Peyer's patch (tissue), 4 donors: ENCODE measurements at regions not wholly inside any gene's neighbourhood (a gene's known extent, or its start where the extent isn't known, plus 50 kb on each side); places are given as distances from the start of the nearest gene placed in this dataset.

Experiments used
- DNase-seq, 3 donors: peaks; one replicate each; pipeline ENCODE4 v3.0.0-alpha.2; 2017 to 2019
- H3K27ac ChIP-seq, 4 donors: fragments of 200-600 bp; sonication (generic); one replicate each; pipeline ENCODE4 v1.5.1; 2016 to 2019
- H3K27me3 ChIP-seq, 2 donors: fragments of 200-600 bp; sonication (generic); one replicate each; pipeline ENCODE4 v1.5.1; 2019
- H3K36me3 ChIP-seq, 3 donors: fragments of 200-600 bp; sonication (generic); one replicate each; pipeline ENCODE4 v1.5.1; 2016 to 2019
- H3K4me1 ChIP-seq, 4 donors: fragments of 200-600 bp; sonication (generic); one replicate each; pipeline ENCODE4 v1.5.1; 2016 to 2019
- H3K4me3 ChIP-seq, 4 donors: fragments of 200-600 bp; sonication (generic); 1 replicate in 3 of 4; 2 replicates in 1 of 4; pipeline ENCODE4 v1.5.1; 2016 to 2019; ENCODE audit warnings: mild to moderate bottlenecking in 1 of 4
- H3K9me3 ChIP-seq, 4 donors: fragments of 200-600 bp; sonication (generic); one replicate each; pipeline ENCODE4 v1.5.1; 2016 to 2019; ENCODE audit warnings: mild to moderate bottlenecking in 1 of 4
- POLR2A ChIP-seq, 2 donors: fragments of 450-650 bp; IDR thresholded peaks; one replicate each; pipeline ENCODE4 v1.5.1; 2017; ENCODE audit warnings: antibody characterized with exemption in 2 of 2, mild to moderate bottlenecking in 2 of 2, moderate library complexity in 2 of 2
- TF ChIP-seq, protein P1 (sequence below), 6 experiments: fragments of 450-650 bp in 4 of 6; fragments of 200-600 bp in 2 of 6; sonication (generic) in 1 of 6; IDR thresholded peaks; one replicate each; pipeline ENCODE4 v1.5.1; 2017 to 2019; ENCODE audit warnings: antibody characterized with exemption in 6 of 6, mild to moderate bottlenecking in 3 of 6, moderate library complexity in 1 of 6

DNA sequence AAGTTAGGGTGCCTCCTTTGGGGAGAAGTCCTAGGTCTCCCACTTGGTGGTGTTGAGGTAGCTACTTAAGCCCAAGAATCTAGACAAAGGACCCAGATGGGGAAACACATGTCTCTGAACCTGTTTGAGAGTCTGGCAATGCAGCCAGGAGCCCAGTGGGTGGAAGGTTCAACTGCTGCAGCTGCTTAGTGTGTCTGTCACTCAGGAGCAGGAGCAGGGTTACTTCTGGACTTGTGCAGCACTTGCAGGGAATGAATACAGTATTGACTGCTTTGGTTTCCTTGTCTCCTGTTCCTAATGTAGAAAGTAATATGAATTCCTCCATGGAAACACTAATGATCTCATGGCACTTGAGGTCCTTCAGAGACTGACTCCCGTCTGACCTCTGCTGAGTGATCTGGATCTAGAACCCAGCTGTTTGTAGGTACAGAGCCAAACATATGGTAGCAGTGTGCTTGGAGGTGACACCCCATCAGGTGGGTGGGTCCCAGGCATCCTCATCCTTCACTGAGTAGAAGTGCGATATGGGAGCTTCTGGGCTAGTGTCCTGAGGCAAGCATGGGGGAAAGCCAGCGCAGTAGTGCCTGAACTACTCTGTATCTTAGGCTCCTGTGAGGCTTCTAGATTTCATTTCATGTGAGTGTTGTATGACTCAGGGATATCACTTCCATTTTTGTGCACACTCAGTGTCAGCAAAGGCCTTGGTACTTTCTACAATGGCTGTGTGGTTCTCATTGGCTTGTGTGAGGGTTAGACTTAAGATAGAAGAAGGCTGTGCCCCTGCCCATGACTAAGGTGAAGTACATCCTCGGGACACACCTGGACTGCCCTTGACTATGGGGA lies 85.0 kb upstream of the WDR1 start:
- no peak for DNase-seq
- Histone ChIP-seq H3K36me3 (no peaks in the 10 kb centered on the region), H3K9me3 (no peaks in the 10 kb centered on the region), H3K27ac (no peak overlapping the region), H3K4me1 (no peaks in the 10 kb centered on the region), H3K27me3 (no peaks in the 10 kb centered on the region), H3K4me3 (no peak overlapping the region)
- TF ChIP-seq POLR2A (IDR thresholded peaks at IDR 0.05), result no peak
- TF ChIP-seq, protein P1, sequence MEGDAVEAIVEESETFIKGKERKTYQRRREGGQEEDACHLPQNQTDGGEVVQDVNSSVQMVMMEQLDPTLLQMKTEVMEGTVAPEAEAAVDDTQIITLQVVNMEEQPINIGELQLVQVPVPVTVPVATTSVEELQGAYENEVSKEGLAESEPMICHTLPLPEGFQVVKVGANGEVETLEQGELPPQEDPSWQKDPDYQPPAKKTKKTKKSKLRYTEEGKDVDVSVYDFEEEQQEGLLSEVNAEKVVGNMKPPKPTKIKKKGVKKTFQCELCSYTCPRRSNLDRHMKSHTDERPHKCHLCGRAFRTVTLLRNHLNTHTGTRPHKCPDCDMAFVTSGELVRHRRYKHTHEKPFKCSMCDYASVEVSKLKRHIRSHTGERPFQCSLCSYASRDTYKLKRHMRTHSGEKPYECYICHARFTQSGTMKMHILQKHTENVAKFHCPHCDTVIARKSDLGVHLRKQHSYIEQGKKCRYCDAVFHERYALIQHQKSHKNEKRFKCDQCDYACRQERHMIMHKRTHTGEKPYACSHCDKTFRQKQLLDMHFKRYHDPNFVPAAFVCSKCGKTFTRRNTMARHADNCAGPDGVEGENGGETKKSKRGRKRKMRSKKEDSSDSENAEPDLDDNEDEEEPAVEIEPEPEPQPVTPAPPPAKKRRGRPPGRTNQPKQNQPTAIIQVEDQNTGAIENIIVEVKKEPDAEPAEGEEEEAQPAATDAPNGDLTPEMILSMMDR (IDR thresholded peaks at IDR 0.05), result no peak

DNA sequence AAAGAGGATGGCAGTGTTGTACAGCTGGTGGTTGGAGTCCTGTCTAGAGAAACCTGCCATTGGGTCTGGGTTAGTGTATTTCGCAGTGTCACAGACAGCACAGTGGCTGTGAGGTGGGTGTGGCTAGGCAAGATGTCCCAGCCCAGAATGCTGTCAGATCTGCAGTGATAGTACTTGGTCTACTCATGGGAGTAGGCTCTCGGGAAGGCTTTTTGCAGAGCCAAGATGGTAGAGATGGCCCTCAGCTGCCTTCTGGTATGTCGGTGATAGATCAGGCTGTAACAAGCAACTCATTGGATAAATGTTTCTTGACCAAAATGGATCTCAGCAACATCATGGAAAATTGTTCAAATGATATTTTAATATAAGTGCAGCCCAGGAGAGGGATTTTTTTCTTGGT lies 84.3 kb upstream of the WDR1 start:
- H3K27ac ChIP-seq, result no peak overlapping the region
- no peaks in the 10 kb centered on the region for H3K9me3 ChIP-seq
- H3K4me1 ChIP-seq, result no peaks in the 10 kb centered on the region
- no peaks in the 10 kb centered on the region for H3K27me3 ChIP-seq
- DNase-seq, result no peak
- H3K36me3 ChIP-seq, result no peaks in the 10 kb centered on the region
- TF ChIP-seq, protein P1 (IDR thresholded peaks at IDR 0.05), result no peak
- no peak for TF ChIP-seq POLR2A (IDR thresholded peaks at IDR 0.05)
- no peak overlapping the region for H3K4me3 ChIP-seq

DNA sequence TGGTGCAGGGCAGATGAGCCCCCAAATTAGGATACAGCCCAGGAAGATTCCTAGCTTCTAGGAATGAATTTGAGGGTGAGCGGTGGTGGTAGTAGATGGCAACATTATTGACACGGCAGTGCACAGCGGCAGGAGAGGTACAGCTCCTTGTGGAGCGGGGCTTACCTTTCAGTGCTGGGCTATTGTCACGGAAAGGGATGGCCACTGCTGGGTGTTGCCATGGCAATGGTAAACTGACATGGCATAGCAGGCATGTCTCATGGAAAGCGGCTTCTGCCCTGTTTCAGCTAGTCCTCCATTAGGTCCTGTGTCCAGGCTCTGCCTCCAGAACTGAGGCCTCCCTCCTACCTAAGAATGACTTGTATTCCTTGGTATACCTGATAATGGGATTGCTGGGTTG lies 81.8 kb upstream of the WDR1 start:
- no peaks in the 10 kb centered on the region for H3K4me1 ChIP-seq
- DNase-seq, result no peak
- no peak overlapping the region for H3K4me3 ChIP-seq
- no peaks in the 10 kb centered on the region for H3K27me3 ChIP-seq
- TF ChIP-seq POLR2A (IDR thresholded peaks at IDR 0.05), result no peak
- TF ChIP-seq, protein P1 (IDR thresholded peaks at IDR 0.05), result no peak
- no peak overlapping the region for H3K27ac ChIP-seq
- H3K36me3 ChIP-seq, result no peaks in the 10 kb centered on the region
- no peaks in the 10 kb centered on the region for H3K9me3 ChIP-seq

DNA sequence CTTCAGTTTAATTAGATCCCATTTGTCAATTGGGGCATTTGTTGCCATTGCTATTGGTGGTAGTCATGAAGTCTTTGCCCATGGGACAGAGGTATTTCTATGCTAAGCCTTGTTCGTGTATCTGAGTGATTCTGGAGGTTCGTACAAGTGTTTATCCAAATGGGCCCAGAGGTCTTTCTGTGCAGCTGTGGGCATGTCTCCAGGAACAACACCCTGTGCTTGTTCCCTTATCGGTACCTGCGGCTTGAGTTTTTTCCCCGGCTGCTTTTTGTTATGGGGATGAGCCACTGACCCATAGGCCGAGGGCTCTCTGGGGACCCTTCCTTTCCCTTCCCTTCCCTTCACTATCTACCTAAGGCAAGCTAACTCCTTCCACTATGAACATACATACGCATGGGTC lies 81.4 kb upstream of the WDR1 start:
- no peak for TF ChIP-seq POLR2A (IDR thresholded peaks at IDR 0.05)
- TF ChIP-seq, protein P1 (IDR thresholded peaks at IDR 0.05), result no peak
- Histone ChIP-seq H3K36me3 (no peaks in the 10 kb centered on the region), H3K4me3 (no peak overlapping the region), H3K27ac (no peak overlapping the region), H3K27me3 (no peaks in the 10 kb centered on the region), H3K4me1 (no peaks in the 10 kb centered on the region), H3K9me3 (no peaks in the 10 kb centered on the region)
- no peak for DNase-seq

DNA sequence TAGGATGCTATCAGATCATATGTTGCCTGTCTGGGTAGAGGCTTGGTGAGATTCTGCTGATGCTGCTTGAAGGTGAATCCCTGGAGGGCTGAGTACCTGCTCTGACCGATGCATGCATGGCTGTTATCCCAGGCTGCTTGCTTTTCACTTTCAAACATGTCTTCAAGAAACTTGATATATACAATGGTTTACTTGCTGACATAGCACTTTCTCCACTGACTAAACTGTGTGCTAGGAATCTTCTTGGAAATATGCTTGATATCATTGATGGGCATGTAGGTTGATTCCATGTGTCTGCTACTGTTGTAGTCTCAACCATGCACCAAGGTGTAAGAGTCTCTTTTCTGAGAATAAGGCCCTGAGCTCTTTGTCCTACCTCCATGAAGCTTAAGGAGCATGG lies 79.6 kb upstream of the WDR1 start:
- no peak for TF ChIP-seq POLR2A (IDR thresholded peaks at IDR 0.05)
- TF ChIP-seq, protein P1 (IDR thresholded peaks at IDR 0.05), result no peak
- no peak for DNase-seq
- Histone ChIP-seq H3K9me3 (no peaks in the 10 kb centered on the region), H3K4me3 (no peak overlapping the region), H3K4me1 (no peaks in the 10 kb centered on the region), H3K27me3 (no peaks in the 10 kb centered on the region), H3K27ac (no peak overlapping the region), H3K36me3 (no peaks in the 10 kb centered on the region)
